ENCODE measurements at regions not wholly inside any gene's neighbourhood (a gene's known extent, or its start where the extent isn't known, plus 50 kb on each side); places are given as distances from the start of the nearest gene placed in this dataset.
"Not testable (repeated sequence)": the region's sequence is repeated elsewhere in the genome, so short reads cannot be mapped to it uniquely, and the experiment has no call there.

GRCh38 chr6:73964241-73964854 is 268.3 kb downstream of the CD109 start:
- DNase-seq: no peak

GRCh38 chr6:73962884-73963283 is 266.9 kb downstream of the CD109 start:
- no peak for DNase-seq

GRCh38 chr6:73956305-73956704 is 260.3 kb downstream of the CD109 start:
- no peak for DNase-seq

GRCh38 chr6:73955800-73956199 is 259.8 kb downstream of the CD109 start:
- DNase-seq: no peak

GRCh38 chr6:73954881-73955280 is 258.9 kb downstream of the CD109 start:
- no peak for DNase-seq

GRCh38 chr6:73951183-73951582 is 255.2 kb downstream of the CD109 start:
- DNase-seq: no peak

- no peak for DNase-seq
Observed at GRCh38 chr6:73943930-73944652, 248.1 kb downstream of the CD109 start.

- no peak for DNase-seq
Observed at GRCh38 chr6:73943411-73943810, 247.4 kb downstream of the CD109 start.

- no peak for DNase-seq
Observed at GRCh38 chr6:73942592-73943186, 246.7 kb downstream of the CD109 start.

GRCh38 chr6:73941892-73942291 is 245.9 kb downstream of the CD109 start:
- no peak for DNase-seq

- DNase-seq: no peak
Observed at GRCh38 chr6:73937805-73938204, 241.8 kb downstream of the CD109 start.

GRCh38 chr6:73932866-73933265 is 236.9 kb downstream of the CD109 start:
- DNase-seq: no peak

- no peak for DNase-seq
Observed at GRCh38 chr6:73929405-73929804, 233.4 kb downstream of the CD109 start.

GRCh38 chr6:73927421-73927820 is 231.4 kb downstream of the CD109 start:
- DNase-seq: no peak

GRCh38 chr6:73925703-73926102 is 229.7 kb downstream of the CD109 start:
- not testable (repeated sequence) for DNase-seq

- DNase-seq: no peak
Observed at GRCh38 chr6:73923905-73924485, 228.0 kb downstream of the CD109 start.

GRCh38 chr6:73903155-73903554 is 207.2 kb downstream of the CD109 start:
- no peak for DNase-seq

- DNase-seq: no peak
Observed at GRCh38 chr6:73901986-73902385, 206.0 kb downstream of the CD109 start.

- no peak for DNase-seq
Observed at GRCh38 chr6:73901311-73901710, 205.3 kb downstream of the CD109 start.

- DNase-seq: no peak
Observed at GRCh38 chr6:73898599-73898998, 202.6 kb downstream of the CD109 start.

GRCh38 chr6:73893696-73894095 is 197.7 kb downstream of the CD109 start:
- DNase-seq: no peak

GRCh38 chr6:73888050-73888449 is 192.0 kb downstream of the CD109 start:
- DNase-seq: no peak

- DNase-seq: no peak
Observed at GRCh38 chr6:73885393-73885792, 189.4 kb downstream of the CD109 start.
